Kidney (tissue), 13 donors: ENCODE measurements at regions not wholly inside any gene's neighbourhood (a gene's known extent, or its start where the extent isn't known, plus 50 kb on each side); places are given as distances from the start of the nearest gene placed in this dataset.

Experiments used
- DNase-seq, 5 donors: peaks; one replicate each; pipeline ENCODE4 v3.0.0-alpha.2; 2013 to 2020
- FAIRE-seq: peaks from 2 replicates; lab custom pipeline; 2012; peaks lifted over from hg19 to GRCh38; lab: Jason Lieb, UNC
- H3K27ac ChIP-seq, 2 donors: one replicate each; pipeline ENCODE4 v1.7.0; 2013; ENCODE audit warnings: low read depth in 2 of 2, low read length in 2 of 2, inconsistent platforms in 1 of 2
- H3K27me3 ChIP-seq: one replicate; pipeline ENCODE4 v1.7.1; 2013; ENCODE audit warnings: low read length, inconsistent platforms; ENCODE audit not compliant: control insufficient read depth, insufficient read depth
- H3K36me3 ChIP-seq, 3 donors: one replicate each; pipeline versions ENCODE4 v1.7.0 to v1.7.1; 2013; ENCODE audit warnings: low read length in 3 of 3, control low read depth in 1 of 3, inconsistent platforms in 1 of 3; ENCODE audit not compliant: insufficient read depth in 3 of 3, control insufficient read depth in 2 of 3
- H3K4me1 ChIP-seq, 3 donors: one replicate each; pipeline versions ENCODE4 v1.7.0 to v1.7.1; 2013; ENCODE audit warnings: low read length in 3 of 3, inconsistent platforms in 1 of 3, low read depth in 1 of 3; ENCODE audit not compliant: control insufficient read depth in 2 of 3, insufficient read depth in 2 of 3
- H3K4me3 ChIP-seq, 3 donors: one replicate each; pipeline versions ENCODE4 v1.7.0 to v1.8.1; 2013; ENCODE audit warnings: low read length in 3 of 3, control low read depth in 1 of 3, inconsistent platforms in 1 of 3
- H3K9ac ChIP-seq, 3 donors: one replicate each; pipeline versions ENCODE4 v1.7.0 to v1.7.1; 2013; ENCODE audit warnings: low read length in 3 of 3, control low read depth in 1 of 3, inconsistent platforms in 1 of 3
- H3K9me3 ChIP-seq, 3 donors: one replicate each; pipeline versions ENCODE4 v1.7.0 to v1.7.1; 2013; ENCODE audit warnings: low read length in 3 of 3, control low read depth in 1 of 3, inconsistent platforms in 1 of 3; ENCODE audit not compliant: control insufficient read depth in 2 of 3, insufficient read depth in 1 of 3
- CTCF ChIP-seq: IDR thresholded peaks from 3 replicates; pipeline ENCODE4 v1.5.1; 2012; ENCODE audit warnings: mild to moderate bottlenecking, moderate library complexity, borderline replicate concordance; ENCODE audit not compliant: insufficient read depth; ENCODE audit errors: extremely low read depth
- intact Hi-C: fragments of 100-400 bp; cut with DNase I; formaldehyde crosslinking; loops from one replicate; pipeline ENCODE4 v1.11.1; 2022
- donor health status: control.
- donor health status: control.
- donor health status: control.
- donor health status: control.
- donor health status: control.
- donor health status: DM: yes; HTN: yes; CAD: no.
- donor health status: Normal renal cell carcinoma (clear cell type).

GRCh38 chrX:26822448-26822847, 606.5 kb downstream of the MAGEB5 start:
- intact Hi-C loops = no loop called here
- no peaks in the 10 kb centered on the region for H3K9me3 ChIP-seq
- H3K27ac ChIP-seq = no peak overlapping the region
- no peak overlapping the region for H3K9ac ChIP-seq
- FAIRE-seq (no peak), DNase-seq (no peak)
- no peak overlapping the region for H3K4me3 ChIP-seq
- no peaks in the 10 kb centered on the region for H3K4me1 ChIP-seq
- H3K36me3 ChIP-seq = no peaks in the 10 kb centered on the region
- TF ChIP-seq CTCF = no peak
- H3K27me3 ChIP-seq = no peaks in the 10 kb centered on the region

- Histone ChIP-seq H3K36me3 (no peaks in the 10 kb centered on the region), H3K27ac (no peak overlapping the region), H3K4me3 (no peak overlapping the region), H3K9ac (no peak overlapping the region), H3K9me3 (no peaks in the 10 kb centered on the region), H3K27me3 (no peaks in the 10 kb centered on the region), H3K4me1 (no peaks in the 10 kb centered on the region)
- TF ChIP-seq CTCF = no peak
- no peak for FAIRE-seq
- no peak for DNase-seq
- intact Hi-C loops = no loop called here
Measured at GRCh38 chrX:26789751-26790150, 573.8 kb downstream of the MAGEB5 start.

GRCh38 chrX:26788402-26788998, 572.5 kb downstream of the MAGEB5 start:
- no peak overlapping the region for H3K27ac ChIP-seq
- no peaks in the 10 kb centered on the region for H3K9me3 ChIP-seq
- H3K36me3 ChIP-seq = no peaks in the 10 kb centered on the region
- H3K9ac ChIP-seq = no peak overlapping the region
- DNase-seq = no peak
- H3K27me3 ChIP-seq = no peaks in the 10 kb centered on the region
- H3K4me1 ChIP-seq = no peaks in the 10 kb centered on the region
- intact Hi-C loops = no loop called here
- no peak for TF ChIP-seq CTCF
- H3K4me3 ChIP-seq = no peak overlapping the region
- no peak for FAIRE-seq
